Adrenal gland (tissue), 9 donors: ENCODE measurements at regions not wholly inside any gene's neighbourhood (a gene's known extent, or its start where the extent isn't known, plus 50 kb on each side); places are given as distances from the start of the nearest gene placed in this dataset.

ENCODE experiments used
- DNase-seq, 7 donors: peaks; one replicate each; pipeline ENCODE4 v3.0.0-alpha.2; 2019 to 2020
- H3K27ac ChIP-seq, 5 donors: fragments of 200-600 bp; sonication (generic) in 4 of 5; 1 replicate in 3 of 5; 2 replicates in 2 of 5; pipeline versions ENCODE4 v1.5.1 to v1.8.0; 2016 to 2020; ENCODE audit warnings: mild to moderate bottlenecking in 1 of 5
- H3K27me3 ChIP-seq: fragments of 200-600 bp; 2 replicates; pipeline ENCODE4 v1.8.0; 2021
- H3K36me3 ChIP-seq, 2 donors: fragments of 200-600 bp; replicated peaks in 1 of 2; 1 replicate in 1 of 2; 2 replicates in 1 of 2; pipeline versions ENCODE4 v1.5.1 to v1.8.0; 2018 to 2022
- H3K4me1 ChIP-seq, 2 donors: fragments of 200-600 bp; replicated peaks in 1 of 2; 1 replicate in 1 of 2; 2 replicates in 1 of 2; pipeline versions ENCODE4 v1.5.1 to v1.8.0; 2018 to 2021
- H3K4me3 ChIP-seq, 4 donors: fragments of 200-600 bp; sonication (generic) in 3 of 4; one replicate each; pipeline ENCODE4 v1.5.1; 2016 to 2018
- H3K9me3 ChIP-seq, 3 donors: fragments of 200-600 bp; sonication (generic) in 1 of 3; replicated peaks in 1 of 3; 1 replicate in 2 of 3; 2 replicates in 1 of 3; pipeline versions ENCODE4 v1.5.1 to v1.8.0; 2016 to 2021
- CTCF ChIP-seq, 6 experiments: fragments of 450-650 bp in 4 of 6; fragments of 200-600 bp in 2 of 6; sonication (generic) in 1 of 6; IDR thresholded peaks; 1 replicate in 5 of 6; 2 replicates in 1 of 6; pipeline versions ENCODE4 v1.5.1 to v1.8.0; 2016 to 2021; ENCODE audit warnings: antibody characterized with exemption in 6 of 6, mild to moderate bottlenecking in 2 of 6, moderate library complexity in 1 of 6
- POLR2A ChIP-seq, 2 donors: fragments of 450-650 bp; IDR thresholded peaks; one replicate each; pipeline ENCODE4 v1.6.1; 2017; ENCODE audit warnings: antibody characterized with exemption in 2 of 2, mild to moderate bottlenecking in 2 of 2, moderate library complexity in 1 of 2
- WGBS, 4 donors: extraction: QIAGEN DNeasy Blood & Tissue Kit in 2 of 4; methylation state at CpG; one replicate each; pipeline versions ENCODE4 v1.1.5 to v1.1.7; 2013 to 2017; 5-methylcytosine and 5-hydroxymethylcytosine counted together
- intact Hi-C, 2 donors: fragments of 100-400 bp; cut with DNase I; formaldehyde crosslinking; loops; one replicate each; pipeline versions ENCODE4 v1.14.1 to v1.15.0; 2022 to 2023
- donor health status: healthy with polysubstance abuse.
- donor health status: Bipolar disorder and iron deficiency.
- donor health status: DM: yes; HTN: yes; CAD: no.
- donor health status: DM: no; HTN: no; CAD: no.
- donor health status: DM: no; HTN: no; CAD: no.

DNA sequence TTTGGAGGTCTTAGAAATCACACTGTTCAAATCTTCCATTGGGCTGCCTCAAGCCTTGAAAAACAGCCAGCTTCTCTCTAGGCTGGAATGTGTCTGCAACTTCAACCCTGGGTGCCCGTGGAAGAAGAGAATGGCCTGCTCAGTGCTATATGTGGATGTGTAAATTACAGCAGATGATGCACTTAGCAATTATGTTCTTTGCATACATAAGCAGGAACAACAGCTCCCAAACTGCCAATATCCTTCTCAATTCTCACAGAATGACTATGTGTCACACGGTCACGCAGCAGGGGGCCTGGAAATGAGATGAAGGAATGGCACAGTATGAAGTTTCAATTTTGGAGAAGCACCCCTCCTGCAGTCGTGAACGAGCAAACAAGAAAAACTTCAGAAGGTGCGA is 175.2 kb upstream of the SMARCA2 start:
- no peak overlapping the region for H3K27ac ChIP-seq
- H3K9me3 ChIP-seq, result no peaks in the 10 kb centered on the region
- no peaks in the 10 kb centered on the region for H3K27me3 ChIP-seq
- intact Hi-C loops, result no loop called here
- no peak overlapping the region for H3K4me3 ChIP-seq
- no peaks in the 10 kb centered on the region for H3K36me3 ChIP-seq
- TF ChIP-seq POLR2A (IDR thresholded peaks at IDR 0.05) (no peak), CTCF (IDR thresholded peaks at IDR 0.05) (no peak)
- DNase-seq, result no peak
- 76 to 84% (median 78%) methylated on average over 6 of the region's 6 CpGs for WGBS, 4 donors
- H3K4me1 ChIP-seq, result no peaks in the 10 kb centered on the region

GRCh38 chr9:1845425-1845824 is 169.7 kb upstream of the SMARCA2 start:
- no peak overlapping the region for H3K27ac ChIP-seq
- no peaks in the 10 kb centered on the region for H3K9me3 ChIP-seq
- no peaks in the 10 kb centered on the region for H3K27me3 ChIP-seq
- no peak for TF ChIP-seq POLR2A (IDR thresholded peaks at IDR 0.05)
- no peak for TF ChIP-seq CTCF (IDR thresholded peaks at IDR 0.05)
- no peak for DNase-seq
- no peaks in the 10 kb centered on the region for H3K36me3 ChIP-seq
- intact Hi-C loops, result no loop called here
- H3K4me3 ChIP-seq, result no peak overlapping the region
- no peaks in the 10 kb centered on the region for H3K4me1 ChIP-seq
- WGBS, 4 donors, result 58 to 71% (median 65%) methylated on average over 2 of the region's 2 CpGs

GRCh38 chr9:1855726-1856125 is 159.4 kb upstream of the SMARCA2 start:
- Histone ChIP-seq H3K27me3 (no peaks in the 10 kb centered on the region), H3K4me3 (no peak overlapping the region), H3K36me3 (no peaks in the 10 kb centered on the region), H3K4me1 (no peaks in the 10 kb centered on the region), H3K9me3 (no peaks in the 10 kb centered on the region), H3K27ac (no peak overlapping the region)
- no peak for DNase-seq
- WGBS, 4 donors, result 47 to 64% (median 55%) methylated on average over 3 of the region's 3 CpGs
- intact Hi-C loops, result no loop called here
- TF ChIP-seq POLR2A (IDR thresholded peaks at IDR 0.05) (no peak), CTCF (IDR thresholded peaks at IDR 0.05) (no peak)

DNA sequence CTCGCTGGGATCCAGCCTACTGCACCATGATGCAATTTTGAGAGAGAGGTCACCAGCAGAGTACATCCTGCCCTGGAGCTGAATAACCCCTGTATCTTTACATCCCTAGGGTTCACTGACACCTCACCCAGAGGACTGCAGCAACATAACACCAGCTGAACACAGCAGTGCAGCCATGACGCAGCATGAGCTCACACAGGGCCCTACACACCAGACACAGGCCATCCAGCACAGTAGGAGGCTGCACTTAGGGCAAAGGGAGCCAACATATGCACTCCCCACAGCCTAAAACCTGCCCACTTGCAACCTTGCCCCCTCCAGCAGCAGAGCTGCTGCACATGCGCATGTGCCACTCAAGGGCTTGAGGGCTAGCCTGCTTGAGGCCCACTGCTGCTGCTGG is 157.3 kb upstream of the SMARCA2 start:
- Histone ChIP-seq H3K27ac (no peak overlapping the region), H3K36me3 (no peaks in the 10 kb centered on the region), H3K4me1 (no peaks in the 10 kb centered on the region), H3K9me3 (no peaks in the 10 kb centered on the region), H3K4me3 (no peak overlapping the region), H3K27me3 (no peaks in the 10 kb centered on the region)
- WGBS, 4 donors, result 61 to 80% (median 75%) methylated on average over 2 to 3 of the region's 3 CpGs
- TF ChIP-seq POLR2A (IDR thresholded peaks at IDR 0.05), result no peak
- TF ChIP-seq CTCF (IDR thresholded peaks at IDR 0.05), result no peak
- no peak for DNase-seq
- intact Hi-C loops, result no loop called here
